Panc1 (cell line): ENCODE measurements at regions not wholly inside any gene's neighbourhood (a gene's known extent, or its start where the extent isn't known, plus 50 kb on each side); places are given as distances from the start of the nearest gene placed in this dataset.

Source experiments
- ATAC-seq: fragments of 200-7000 bp; cut with Tn5 transposase; 2 replicates; pipeline ENCODE4 v1.9.1; 2020; ENCODE audit warnings: mild to moderate bottlenecking, moderate library complexity
- BruUV-seq: library from RNA; stranded (reverse); fragments of 400-500 nt; replicated peaks from 2 replicates; lab custom pipeline; 2021; lab: Mats Ljungman, UMichigan
- CTCF ChIA-PET: fragments of 300-600 bp; sonication (Branson Sonifier 250); formaldehyde crosslinking; loops from one replicate; lab custom pipeline; 2022; ENCODE audit warnings: antibody characterized with exemption; lab: Charles Lee
- POLR2A ChIA-PET: fragments of 300-600 bp; sonication (Branson Sonifier 250); formaldehyde crosslinking; loops from one replicate; lab custom pipeline; 2022; ENCODE audit warnings: antibody characterized with exemption; lab: Charles Lee
- DNase-seq: peaks from one replicate; pipeline ENCODE4 v3.0.0-alpha.2; 2010; ENCODE audit warnings: low read depth, low spot score
- H3K27ac ChIP-seq: 2 replicates; pipeline ENCODE4 v1.5.1; 2011; ENCODE audit warnings: mild to moderate bottlenecking, low read length, inconsistent platforms
- H3K27me3 ChIP-seq: fragments of 200-500 bp; sonication (Bioruptor generic); 2 replicates; pipeline ENCODE4 v1.6.0; 2014; ENCODE audit warnings: low read length, inconsistent platforms; ENCODE audit not compliant: control insufficient read depth, insufficient read depth
- H3K36me3 ChIP-seq: fragments of 200-500 bp; sonication (Bioruptor generic); 2 replicates; pipeline ENCODE4 v1.5.1; 2014; ENCODE audit warnings: inconsistent platforms, mild to moderate bottlenecking, low read length, moderate library complexity; ENCODE audit not compliant: control insufficient read depth, insufficient read depth
- H3K4me1 ChIP-seq: 2 replicates; pipeline ENCODE4 v1.5.1; 2011; ENCODE audit warnings: inconsistent platforms, mild to moderate bottlenecking, low read length, moderate library complexity; ENCODE audit not compliant: control insufficient read depth, insufficient read depth
- H3K4me3 ChIP-seq, 2 experiments: 2 replicates each; pipeline ENCODE4 v1.5.1; 2011 to 2012; ENCODE audit warnings: low read depth in 2 of 2, low read length in 2 of 2, mild to moderate bottlenecking in 2 of 2, inconsistent platforms in 1 of 2, moderate library complexity in 1 of 2
- H3K9me3 ChIP-seq: fragments of 200-500 bp; sonication (Bioruptor generic); 2 replicates; pipeline ENCODE4 v1.5.1; 2014; ENCODE audit warnings: low read depth, mild to moderate bottlenecking, inconsistent platforms, low read length, moderate library complexity; ENCODE audit not compliant: control insufficient read depth, insufficient read depth
- CTCF ChIP-seq: fragments of 450-650 bp; IDR thresholded peaks from 2 replicates; pipeline ENCODE4 v1.5.1; 2017; ENCODE audit warnings: mild to moderate bottlenecking
- POLR2AphosphoS5 ChIP-seq: IDR thresholded peaks from 2 replicates; pipeline ENCODE4 v1.6.1; 2012; ENCODE audit warnings: mild to moderate bottlenecking, low read depth, low read length, moderate library complexity
- REST ChIP-seq, 2 experiments: IDR thresholded peaks; 2 replicates each; pipeline ENCODE4 v1.6.1; 2011 to 2012; ENCODE audit warnings: low read depth in 2 of 2, control low read depth in 1 of 2, low read length in 1 of 2, mild to moderate bottlenecking in 1 of 2, moderate library complexity in 1 of 2; ENCODE audit not compliant: insufficient read depth in 1 of 2
- SIN3A ChIP-seq: IDR thresholded peaks from 2 replicates; pipeline ENCODE4 v1.6.1; 2012; ENCODE audit warnings: low read depth, mild to moderate bottlenecking, low read length, moderate library complexity, borderline replicate concordance; ENCODE audit not compliant: insufficient read depth
- TCF7L2 ChIP-seq: IDR thresholded peaks from 2 replicates; pipeline ENCODE4 v1.6.1; 2011; ENCODE audit warnings: mild to moderate bottlenecking, low read depth, low read length, inconsistent platforms
- in situ Hi-C: cut with HindIII; loops from 2 replicates; pipeline ENCODE4 v1.10.0; 2016; ENCODE audit warnings: low sequenced_read_pairs, low pct_unique_long_range_greater_than_20kb
- intact Hi-C: fragments of 100-400 bp; cut with micrococcal nuclease; formaldehyde crosslinking; loops from one replicate; pipeline ENCODE4 v1.10.0; 2022; ENCODE audit not compliant: unreplicated experiment

GRCh38 chr10:49463605-49464004 lies 67.7 kb upstream of the DRGX start:
- ATAC-seq, result no peak
- CTCF ChIA-PET, result no interaction called here
- TF ChIP-seq CTCF (no peak), TCF7L2 (no peak), REST (IDR thresholded peaks at IDR 0.05; ENCODE audit: insufficient read depth in 1 of 2, low read depth in 2 of 2, low read length in 1 of 2) (no peak), POLR2AphosphoS5 (no peak), SIN3A (no peak)
- Histone ChIP-seq H3K27me3 (no peaks in the 10 kb centered on the region), H3K9me3 (no peaks in the 10 kb centered on the region), H3K4me3 (no peak overlapping the region), H3K36me3 (no peaks in the 10 kb centered on the region), H3K27ac (no peak overlapping the region), H3K4me1 (no peaks in the 10 kb centered on the region)
- BruUV-seq, result no TSS peak
- intact Hi-C loops (no loop called here), in situ Hi-C loops (no loop called here)
- POLR2A ChIA-PET, result no interaction called here
- DNase-seq, result no peak

GRCh38 chr10:49458869-49459268 lies 63.0 kb upstream of the DRGX start:
- no peak for ATAC-seq
- ChIA-PET POLR2A (no interaction called here), CTCF (no interaction called here)
- intact Hi-C loops (no loop called here), in situ Hi-C loops (no loop called here)
- BruUV-seq, result no TSS peak
- TF ChIP-seq SIN3A (no peak), CTCF (no peak), TCF7L2 (no peak), POLR2AphosphoS5 (no peak), REST (IDR thresholded peaks at IDR 0.05; ENCODE audit: insufficient read depth in 1 of 2, low read depth in 2 of 2, low read length in 1 of 2) (no peak)
- no peak overlapping the region for H3K27ac ChIP-seq
- no peaks in the 10 kb centered on the region for H3K27me3 ChIP-seq
- DNase-seq, result no peak
- no peaks in the 10 kb centered on the region for H3K4me1 ChIP-seq
- peaks cover 9% of the 10 kb centered on the region; the same call in 1 of the 2 replicates for H3K9me3 ChIP-seq
- no peak overlapping the region for H3K4me3 ChIP-seq
- H3K36me3 ChIP-seq, result no peaks in the 10 kb centered on the region
